Stimulated activated CD4-positive, alpha-beta T cell treated with anti-CD3 and anti-CD28 coated beads, Interleukin-15, amount 100 ng/mL, for 24 hours (primary cell): ENCODE measurements at regions not wholly inside any gene's neighbourhood (a gene's known extent, or its start where the extent isn't known, plus 50 kb on each side); places are given as distances from the start of the nearest gene placed in this dataset.
"Not testable (repeated sequence)": the region's sequence is repeated elsewhere in the genome, so short reads cannot be mapped to it uniquely, and the experiment has no call there.

ENCODE experiments used
- DNase-seq: peaks from one replicate; pipeline ENCODE4 v3.0.0-alpha.2; 2020

DNA sequence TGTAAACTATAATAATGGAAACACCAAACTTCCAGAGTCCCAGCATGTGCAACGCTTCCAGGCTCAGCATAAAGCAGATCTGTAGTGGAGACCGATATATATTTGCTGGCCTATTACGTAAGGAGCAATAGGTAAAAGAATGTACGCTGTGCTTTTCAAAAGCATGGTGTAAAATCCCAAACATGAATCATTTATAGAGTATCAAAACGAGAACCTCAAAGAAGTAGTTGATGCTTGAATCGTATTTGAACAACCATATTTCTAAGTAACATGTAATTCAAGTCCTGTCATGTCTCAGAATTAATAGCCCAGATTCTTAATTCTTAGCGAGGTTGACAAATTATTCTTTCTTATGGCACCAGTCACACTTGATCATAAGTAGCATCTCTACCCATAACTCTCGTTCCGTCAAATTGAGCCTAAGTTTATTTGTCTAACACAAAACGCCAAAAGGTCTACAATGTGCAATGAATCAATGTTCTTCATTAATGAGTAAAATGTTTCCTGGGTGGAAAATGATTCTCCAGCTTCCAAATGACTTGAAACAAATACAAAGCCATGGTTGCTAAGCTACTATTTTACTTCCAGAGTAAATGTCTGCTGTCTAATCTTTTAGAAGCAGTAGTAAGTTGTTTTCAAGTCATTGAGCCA, 811.5 kb upstream of the FRG1 start:
- DNase-seq = no peak

DNA sequence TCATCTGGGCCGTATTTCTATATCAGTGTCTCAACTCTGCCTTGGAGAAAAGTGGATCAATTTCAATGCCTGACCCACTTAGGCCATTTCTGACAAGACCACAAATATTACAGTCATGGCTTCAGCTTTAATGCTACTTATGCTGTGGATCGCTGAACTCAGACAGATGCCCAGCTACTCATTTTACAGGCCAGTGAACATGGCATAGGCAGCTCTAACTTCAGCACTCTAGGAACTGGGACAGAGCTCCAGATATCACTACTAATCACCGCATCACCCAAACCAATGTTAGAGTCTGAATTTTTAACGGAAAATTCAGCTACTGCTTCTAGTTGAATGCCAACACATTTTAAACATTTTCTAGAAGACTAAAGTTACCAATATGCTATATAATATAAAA, 809.6 kb upstream of the FRG1 start:
- DNase-seq = no peak

DNA sequence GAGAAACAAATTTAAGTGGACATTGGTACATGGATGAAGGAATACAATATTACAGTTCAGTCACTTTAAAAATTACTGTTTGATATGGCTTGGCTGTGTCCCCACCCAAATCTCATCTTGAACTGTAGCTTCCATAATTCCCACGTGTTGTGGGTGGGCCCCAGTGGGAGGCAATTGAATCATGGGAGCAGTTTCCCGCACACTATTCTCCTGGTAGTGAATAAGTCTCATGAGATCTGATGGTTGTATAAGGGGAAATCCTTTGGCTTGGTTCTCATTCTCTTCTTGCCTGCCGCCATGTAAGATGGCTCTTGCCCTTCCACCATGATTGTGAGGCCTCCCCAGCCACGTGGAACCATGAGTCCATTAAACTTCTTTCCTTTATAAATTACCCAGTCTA, 804.2 kb upstream of the FRG1 start:
- DNase-seq = no peak

DNA sequence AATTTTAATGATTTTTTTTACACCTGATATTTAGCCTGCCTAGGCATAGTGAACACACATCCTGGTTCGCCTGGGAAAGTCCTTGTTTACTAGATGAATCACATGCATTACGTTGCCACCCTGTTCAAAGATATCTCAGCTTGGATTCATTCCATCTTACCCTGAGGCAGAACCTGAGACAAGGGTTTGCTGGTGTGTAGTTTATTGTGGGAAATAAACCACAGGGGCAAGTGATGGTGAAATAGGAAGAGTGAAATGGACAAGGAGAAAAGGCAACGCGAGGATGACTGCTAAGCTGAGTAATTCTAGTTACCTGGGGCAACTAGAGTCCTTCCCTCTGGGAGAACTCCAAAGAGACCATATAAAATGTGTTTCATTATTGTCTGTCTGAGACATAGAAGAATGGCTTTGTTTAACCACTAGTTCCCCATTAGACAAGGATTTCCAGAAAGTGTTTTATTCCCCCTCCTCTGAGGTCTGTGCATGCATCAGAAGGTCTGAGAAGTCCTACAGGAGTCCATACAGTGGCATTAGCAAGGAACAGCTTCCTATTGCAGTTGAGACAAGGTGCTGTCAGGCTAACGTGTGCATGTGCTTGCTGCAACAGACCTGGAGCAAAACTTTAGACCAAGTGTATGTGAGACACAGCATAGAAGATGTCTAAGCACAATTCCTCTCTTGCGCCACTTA, 797.3 kb upstream of the FRG1 start:
- DNase-seq = no peak

DNA sequence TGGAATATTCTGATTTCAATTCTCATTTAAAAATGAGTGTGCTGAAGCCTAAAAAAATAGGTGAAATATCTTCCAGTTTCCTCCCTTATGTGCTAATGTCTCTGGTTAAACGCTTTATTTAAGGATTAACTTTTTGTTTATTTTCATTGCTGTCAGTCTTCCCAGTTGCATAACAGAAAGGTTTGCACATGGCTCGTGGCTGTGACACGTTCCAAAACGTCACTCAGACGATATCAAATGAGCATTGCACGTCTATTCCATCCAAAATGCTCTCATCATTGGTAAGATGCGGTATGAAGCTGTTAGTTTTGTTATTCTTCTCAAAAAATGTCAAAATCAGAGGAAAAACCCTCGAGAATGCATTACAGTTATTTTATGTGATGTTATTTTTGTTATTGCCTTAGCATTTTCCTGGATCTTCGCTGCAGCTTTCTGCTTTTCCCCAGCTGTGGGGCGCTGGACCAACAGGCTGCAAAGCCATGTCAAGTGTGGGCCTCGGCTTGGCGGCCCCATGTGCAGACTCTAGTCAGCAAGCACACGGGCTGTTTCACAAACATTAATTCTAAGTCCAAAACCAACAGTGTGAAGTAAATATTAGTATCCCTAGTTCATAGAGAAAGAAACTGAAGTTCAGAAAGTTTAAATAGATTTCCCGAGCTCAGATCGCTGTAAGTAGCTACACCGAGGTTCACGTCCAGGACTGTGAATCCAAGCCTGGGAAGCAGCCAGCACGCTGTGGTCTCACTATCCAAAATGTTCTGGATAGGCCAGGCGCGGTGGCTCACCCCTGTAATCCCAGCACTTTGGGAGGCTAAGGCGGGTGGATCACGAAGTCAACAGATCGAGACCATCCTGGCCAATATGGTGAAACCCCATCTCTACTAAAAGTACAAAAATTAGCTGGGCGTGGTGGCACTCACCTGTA, 793.4 kb upstream of the FRG1 start:
- no peak for DNase-seq

DNA sequence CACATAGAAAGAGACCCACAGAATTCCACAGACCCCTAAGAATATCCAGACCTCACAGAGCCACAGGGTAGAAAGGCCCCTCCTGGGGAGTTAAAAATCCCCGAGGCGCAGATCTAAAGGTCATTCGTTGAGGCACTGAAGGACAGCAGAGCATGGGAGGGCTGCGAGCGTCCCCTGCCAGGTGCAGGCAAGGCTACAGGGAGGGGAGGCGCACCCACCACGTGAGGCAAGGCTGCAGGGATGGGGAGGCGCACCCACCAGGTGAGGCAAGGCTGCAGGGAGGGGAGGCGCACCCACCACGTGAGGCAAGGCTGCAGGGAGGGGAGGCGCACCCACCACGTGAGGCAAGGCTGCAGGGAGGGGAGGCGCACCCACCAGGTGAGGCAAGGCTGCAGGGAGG, 785.6 kb upstream of the FRG1 start:
- not testable (repeated sequence) for DNase-seq

DNA sequence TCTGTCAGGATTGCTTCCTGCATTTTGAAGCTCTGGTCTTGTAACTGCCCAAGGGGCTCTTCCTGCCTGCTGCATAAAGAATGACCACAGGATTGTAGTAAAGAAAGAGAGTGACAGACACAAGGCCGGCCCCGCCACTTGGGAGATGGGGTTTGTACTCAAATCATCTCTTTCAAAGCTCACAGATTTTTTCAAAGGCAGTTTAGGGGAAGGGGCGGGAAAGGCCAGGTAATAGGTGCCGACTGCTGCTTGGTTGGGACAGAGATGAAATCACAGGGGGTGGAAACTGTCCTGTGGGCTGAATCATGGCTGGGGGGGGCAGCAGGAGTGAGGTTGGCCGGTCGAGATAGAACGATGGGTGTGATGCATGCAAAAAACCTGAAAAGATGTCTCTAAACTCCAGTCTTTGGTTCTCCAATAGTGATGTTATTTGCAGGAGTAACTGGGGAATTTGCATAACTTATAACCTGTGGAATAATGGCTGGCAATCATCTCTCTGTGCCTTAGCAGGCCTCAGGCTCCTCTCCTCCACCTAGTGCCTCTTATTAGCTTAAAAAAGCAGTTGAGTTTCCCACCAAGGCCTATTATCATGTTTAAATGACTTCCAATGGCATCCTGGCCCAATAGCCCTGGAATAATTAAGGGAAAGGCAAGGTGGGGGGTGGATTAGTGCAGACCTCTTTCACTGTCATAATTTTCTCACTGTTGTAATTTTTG, 778.4 kb upstream of the FRG1 start:
- no peak for DNase-seq

DNA sequence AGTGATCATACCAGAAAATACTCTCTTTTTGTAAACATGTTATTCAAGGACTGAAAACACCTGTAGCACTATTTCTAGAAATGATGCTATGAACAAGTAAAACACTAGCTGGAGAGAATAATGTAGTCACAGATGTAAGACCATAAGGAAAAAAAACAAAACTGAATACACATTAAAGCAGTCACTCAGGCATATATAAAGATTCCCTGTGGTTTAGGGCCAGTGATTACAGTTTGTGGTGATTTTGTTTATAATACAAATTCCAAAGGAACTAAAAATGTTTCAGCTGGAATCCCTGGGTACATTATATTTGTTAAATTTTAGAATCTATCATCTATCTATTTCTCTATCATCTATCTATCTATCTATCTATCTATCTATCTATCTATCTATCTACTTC, 777.8 kb upstream of the FRG1 start:
- no peak for DNase-seq

DNA sequence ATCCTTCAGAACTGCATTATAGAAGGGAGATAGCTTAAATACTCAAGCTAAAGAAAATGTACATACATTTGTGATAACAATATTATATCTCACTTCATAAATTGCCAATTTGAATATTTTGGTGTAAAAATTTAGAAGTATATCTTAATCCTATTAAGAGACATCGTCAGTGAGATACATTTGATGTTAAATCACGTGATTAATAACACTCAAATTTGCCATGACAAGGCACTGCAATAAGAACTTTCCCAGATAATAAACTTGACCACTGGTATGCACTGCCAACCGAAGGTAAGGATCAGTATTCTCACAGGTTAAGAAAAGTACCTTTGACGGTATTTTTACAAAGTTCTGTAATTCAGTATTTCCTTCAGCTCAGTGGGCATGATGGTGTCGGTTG, 764.7 kb upstream of the FRG1 start:
- no peak for DNase-seq

DNA sequence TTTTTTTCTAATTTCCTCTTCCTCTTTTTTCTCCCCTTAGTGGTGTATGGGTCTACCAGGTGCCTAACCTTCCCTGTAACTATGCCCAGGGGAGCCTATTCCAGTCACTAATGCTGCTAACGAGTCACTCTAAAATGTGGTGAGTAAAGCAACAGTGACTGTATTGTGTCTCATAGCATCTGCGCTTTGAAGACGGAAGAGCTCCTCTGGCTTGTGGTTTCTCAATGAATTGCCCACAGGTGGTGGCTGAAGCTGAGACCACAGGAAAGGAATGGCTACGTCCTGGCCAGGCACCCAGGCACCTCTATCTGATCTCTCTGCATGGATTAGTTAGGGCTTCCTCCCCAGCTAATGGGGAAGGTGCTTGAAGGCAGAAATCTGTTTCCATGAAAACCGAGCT, 763.5 kb upstream of the FRG1 start:
- DNase-seq = no peak

DNA sequence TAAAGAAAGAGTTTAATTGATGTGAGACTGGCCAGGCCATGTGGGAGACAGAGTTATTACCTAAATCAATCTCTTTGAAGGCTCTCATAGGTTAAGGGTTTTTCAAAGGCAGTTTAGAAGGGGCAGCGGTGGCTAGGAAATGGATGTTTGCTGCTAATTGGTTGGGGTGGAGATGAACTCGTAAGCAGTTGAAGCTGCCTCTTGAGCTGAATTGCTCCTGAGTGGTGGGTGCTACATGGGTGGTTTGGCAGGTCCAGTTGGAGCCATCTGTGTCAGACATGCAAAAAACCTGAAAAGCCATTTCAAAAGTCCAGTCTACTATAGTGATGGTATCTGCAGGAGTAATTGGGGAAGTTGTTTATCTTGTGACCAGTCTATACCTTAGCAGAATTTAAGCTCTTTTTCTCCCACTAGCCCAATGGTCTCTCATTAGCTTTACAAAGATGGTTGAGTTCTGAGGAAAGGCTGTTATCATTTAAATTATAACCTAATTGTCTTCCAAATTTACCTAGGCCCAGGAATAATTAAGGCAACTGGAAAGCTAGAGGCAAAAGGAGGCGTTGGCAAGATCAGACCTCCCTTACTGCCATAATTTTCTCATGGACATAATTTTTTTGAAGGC, 762.4 kb upstream of the FRG1 start:
- no peak for DNase-seq

DNA sequence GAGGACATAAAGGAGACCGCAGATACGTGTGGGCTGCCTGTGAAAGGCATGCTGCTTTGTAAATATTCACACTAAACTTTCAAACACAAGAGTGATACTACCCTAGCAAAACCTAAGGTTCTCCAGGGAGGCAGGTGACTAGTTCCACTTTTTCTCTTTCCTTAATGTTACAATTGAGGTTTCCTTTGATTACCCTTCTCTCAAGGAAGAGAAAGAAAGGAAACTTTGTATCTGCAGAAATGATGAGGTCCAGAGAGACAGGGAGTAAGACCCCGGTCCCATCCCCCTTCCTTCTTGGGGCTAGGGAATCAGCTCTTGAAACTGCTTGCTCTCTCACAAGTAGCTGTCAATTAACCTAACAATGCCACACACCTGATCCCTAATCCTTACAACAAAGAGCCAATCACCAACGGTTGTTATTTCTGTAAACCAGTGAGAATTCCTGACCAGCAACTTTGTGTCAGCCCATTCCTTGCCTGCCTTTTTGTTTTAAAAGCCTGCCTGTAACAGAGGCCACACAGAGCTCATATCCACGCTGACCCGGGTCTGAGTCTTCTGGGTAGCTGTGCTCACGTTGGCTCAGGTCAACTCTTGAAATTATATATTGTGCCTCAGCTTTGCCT, 754.8 kb upstream of the FRG1 start:
- DNase-seq = no peak

DNA sequence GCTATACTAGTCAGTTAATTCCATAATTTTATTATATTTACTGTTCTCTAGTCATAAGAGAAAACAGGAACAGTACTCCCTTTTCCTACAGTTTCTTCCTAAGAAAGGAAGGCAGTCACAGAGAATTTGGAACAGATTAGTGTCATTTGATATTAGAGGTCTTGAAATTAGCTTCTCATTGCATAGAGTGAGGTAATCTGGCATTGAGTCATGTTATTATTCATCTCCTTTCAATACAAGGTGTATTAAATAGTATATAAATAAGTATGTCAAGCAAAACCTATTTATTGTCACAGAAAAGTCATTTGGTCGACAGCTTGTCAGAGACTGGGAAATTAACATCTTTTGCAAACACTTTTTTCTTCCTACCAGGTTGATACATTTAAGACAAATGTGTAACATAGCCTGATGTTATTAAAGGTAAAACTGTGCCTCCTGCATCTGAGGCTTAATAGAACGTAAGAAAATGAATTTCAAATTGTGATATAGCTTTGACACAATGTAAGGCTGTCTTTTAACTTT, 753.1 kb upstream of the FRG1 start:
- DNase-seq = no peak

DNA sequence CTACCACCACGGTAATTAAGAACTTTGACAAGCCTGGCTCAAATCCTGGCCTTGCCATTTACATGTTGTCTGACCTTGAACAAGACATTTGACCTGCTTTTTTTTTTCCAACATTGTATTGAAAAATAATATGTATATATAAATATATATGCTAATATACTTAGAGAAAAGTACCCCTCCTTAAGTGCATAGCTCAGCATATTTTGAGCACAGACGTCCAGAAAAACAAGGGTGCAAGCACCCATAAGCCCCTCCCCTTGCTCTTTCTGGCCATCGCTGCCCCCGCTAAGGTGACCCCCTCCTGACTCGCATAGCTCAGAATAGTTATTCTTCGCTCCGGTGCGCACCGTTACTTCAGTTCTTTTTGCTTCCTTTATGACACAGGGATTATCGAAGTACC, 742.0 kb upstream of the FRG1 start:
- no peak for DNase-seq

DNA sequence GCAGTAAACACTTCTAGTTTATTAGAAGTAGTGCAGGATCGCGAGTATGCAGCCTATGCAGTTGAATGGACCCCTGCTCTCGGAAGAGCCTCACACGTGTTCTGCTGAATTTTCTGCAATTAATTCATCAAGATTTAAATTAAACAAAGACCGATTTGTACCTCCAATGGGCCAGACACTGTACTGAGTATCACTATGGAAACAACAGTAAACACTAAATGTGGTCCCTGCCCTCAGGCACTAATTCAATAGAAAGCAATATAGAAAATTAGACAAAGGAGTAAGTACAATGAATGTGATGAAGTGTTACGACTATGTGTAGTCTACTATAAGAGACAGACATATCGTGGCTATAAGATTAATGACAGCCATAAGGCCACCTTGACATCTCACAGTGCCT, 740.3 kb upstream of the FRG1 start:
- DNase-seq = no peak

DNA sequence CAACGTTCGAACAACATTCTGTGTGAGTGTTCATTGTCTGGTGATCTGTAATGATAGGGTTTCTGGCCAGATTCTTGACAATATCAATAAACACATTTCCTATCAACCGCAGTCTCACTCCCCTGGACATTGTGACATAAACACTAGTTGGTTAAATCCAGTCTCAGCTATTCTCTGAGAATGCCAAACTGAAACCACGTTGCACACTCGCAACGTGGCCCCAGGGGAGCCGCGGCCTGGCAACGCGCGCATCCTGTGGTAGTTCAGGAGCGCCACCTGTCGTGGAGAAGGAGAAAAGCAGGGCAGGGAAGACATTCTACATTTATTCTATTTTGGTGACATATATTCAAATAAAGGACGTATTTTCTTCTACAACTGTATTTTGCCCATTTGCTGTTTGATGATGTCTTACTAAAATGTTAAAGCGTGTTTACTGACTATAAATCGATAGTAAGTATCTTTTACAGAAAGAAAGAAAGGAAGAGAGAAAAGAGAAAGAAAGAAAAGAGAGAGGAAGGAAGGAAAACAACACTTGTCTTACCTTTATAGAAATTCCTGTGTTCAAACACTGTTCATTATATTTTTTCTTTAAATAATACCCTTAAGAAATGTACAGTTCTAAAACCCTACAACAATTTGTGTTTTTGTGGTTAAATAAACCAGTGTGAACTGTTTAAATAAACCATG, 738.3 kb upstream of the FRG1 start:
- DNase-seq = peak; percentile 47

DNA sequence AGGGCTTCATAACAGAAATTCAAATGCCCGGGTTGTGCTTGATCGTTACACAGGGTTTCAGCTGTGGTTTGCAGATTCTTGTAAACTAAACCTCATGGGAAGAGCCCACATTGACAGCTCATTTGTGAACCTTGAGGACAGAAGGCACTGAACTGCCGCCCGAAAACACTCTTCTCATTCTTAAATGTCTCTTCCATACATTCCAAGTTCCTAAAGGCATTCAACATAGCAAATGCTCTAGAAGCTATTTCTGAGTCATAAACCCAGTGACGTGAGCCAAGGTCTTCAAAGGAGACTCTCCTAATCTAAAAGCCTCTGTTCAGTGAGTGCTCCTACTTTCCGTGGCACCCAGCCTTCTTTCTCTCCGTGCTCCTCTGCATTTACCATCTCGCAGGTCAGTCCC, 737.8 kb upstream of the FRG1 start:
- DNase-seq = no peak

DNA sequence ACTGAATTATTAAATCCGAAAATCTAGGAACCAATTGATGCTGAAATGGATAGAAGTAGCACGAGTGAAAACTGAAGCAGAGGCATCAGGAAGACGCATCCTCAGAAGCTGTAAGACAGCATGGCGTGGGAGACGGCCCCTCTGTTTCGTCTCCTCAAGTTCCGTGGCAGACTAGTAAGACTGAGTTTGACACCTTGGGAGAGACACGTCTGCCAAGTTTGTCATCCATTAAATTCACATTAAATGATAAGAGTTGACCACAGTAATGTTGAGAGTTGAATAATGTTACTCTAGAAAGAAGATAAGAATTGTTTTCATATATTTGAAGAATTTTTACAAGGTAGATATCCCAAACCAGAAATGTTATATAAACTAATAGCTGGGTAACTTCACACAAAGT, 736.1 kb upstream of the FRG1 start:
- no peak for DNase-seq

DNA sequence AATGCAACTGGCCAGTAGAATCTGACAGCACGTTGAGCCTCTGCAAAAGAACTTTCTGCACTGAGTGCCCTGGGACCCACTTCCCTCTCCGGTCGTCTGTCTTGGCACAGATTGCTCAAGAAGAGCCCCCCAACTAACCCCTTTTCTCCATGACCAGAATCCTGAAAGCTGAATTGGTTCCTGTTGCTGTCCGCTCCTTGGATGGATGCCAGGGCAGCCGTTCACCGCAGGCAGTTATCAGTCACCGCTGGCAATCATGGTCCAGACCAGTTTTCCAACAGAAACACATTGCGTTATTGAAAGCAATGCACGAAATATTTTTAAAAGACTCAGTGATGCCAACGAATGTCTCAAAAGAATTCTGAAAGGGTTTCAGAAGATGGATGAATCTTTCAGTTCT, 733.7 kb upstream of the FRG1 start:
- no peak for DNase-seq

DNA sequence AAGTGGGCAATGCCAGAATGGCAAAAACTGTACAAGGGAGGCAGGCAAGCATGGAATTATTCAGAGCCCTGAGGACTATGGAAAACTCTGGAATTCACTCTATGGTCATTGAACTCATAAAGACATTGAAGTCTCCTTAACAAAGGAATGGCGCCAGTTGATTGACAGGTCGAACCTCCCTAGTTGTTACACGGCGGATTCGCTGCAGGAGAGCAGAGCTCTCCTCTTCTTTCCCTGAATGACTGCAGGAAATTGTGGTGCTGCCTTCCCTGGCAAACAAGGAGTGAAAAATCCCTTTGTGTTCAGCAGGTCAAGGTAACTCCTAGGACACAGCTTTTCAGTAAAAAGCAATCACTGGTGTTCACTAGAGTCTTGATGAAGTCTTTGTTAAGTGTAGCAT, 732.8 kb upstream of the FRG1 start:
- DNase-seq = no peak

DNA sequence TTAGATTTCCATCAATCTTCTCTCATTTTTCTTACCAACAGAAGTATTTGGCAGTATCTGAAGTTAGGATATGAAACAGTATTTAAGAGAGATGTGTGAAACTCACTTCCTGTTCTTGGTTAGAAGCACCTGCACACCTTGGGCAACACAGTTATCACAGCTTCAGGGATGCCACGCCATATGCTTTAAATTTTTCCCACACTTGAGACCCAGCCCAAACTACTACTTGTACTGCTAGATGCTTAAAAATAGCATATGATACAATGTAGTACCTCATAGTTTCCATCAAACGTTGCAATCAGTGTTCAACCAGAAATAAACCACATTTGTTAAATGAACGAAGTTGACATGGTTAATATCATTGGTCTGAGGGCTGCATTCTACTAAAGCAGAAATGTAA, 725.1 kb upstream of the FRG1 start:
- no peak for DNase-seq

DNA sequence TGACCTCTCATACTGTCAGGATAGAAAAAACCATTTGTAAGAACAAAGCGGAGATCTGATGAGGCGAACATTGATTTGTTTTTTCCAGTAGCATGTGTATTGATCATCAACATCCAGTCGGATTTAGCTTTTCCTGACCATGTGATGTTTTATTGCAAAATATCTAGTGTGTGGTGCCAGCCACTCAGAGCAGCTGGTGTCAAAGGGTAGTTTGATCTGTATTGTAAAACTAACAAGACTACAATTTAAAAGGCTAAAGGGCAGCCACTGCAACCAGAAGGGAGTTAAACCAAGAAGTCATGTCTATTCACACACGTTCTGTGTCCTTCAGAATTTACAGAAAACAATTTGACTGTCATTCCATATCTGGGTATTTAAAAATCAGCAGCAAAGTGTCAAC, 719.0 kb upstream of the FRG1 start:
- no peak for DNase-seq
